HG03135 (cell line): ENCODE measurements at regions not wholly inside any gene's neighbourhood (a gene's known extent, or its start where the extent isn't known, plus 50 kb on each side); places are given as distances from the start of the nearest gene placed in this dataset.

Source experiments
- ATAC-seq: cut with Tn5 transposase; IDR thresholded peaks from one replicate; pipeline ENCODE4 v1.9.1; 2021; ENCODE audit warnings: mild to moderate bottlenecking, moderate library complexity; ENCODE audit not compliant: unreplicated experiment

- ATAC-seq: no peak
These were observed 521.5 kb downstream of the BCOR start for GRCh38 chrX:39576041-39576872.

- ATAC-seq: no peak
These were observed 520.4 kb downstream of the BCOR start for GRCh38 chrX:39577206-39577984.

- ATAC-seq: peak; percentile 85
These were observed 519.5 kb downstream of the BCOR start for GRCh38 chrX:39577985-39578869.

GRCh38 chrX:39580043-39580442 is 517.7 kb downstream of the BCOR start:
- ATAC-seq: no peak

- ATAC-seq: no peak
These were observed 516.3 kb downstream of the BCOR start for GRCh38 chrX:39581411-39581810.

- ATAC-seq: no peak
These were observed 515.7 kb downstream of the BCOR start for GRCh38 chrX:39582091-39582490.

GRCh38 chrX:39582976-39583375 is 514.8 kb downstream of the BCOR start:
- ATAC-seq: no peak

- no peak for ATAC-seq
These were observed 511.9 kb downstream of the BCOR start for GRCh38 chrX:39585808-39586207.

- ATAC-seq: no peak
These were observed 511.4 kb downstream of the BCOR start for GRCh38 chrX:39586359-39586758.

- no peak for ATAC-seq
These were observed 506.7 kb downstream of the BCOR start for GRCh38 chrX:39591099-39591498.

GRCh38 chrX:39592776-39593175 is 505.0 kb downstream of the BCOR start:
- ATAC-seq: no peak

- ATAC-seq: no peak
These were observed 501.8 kb downstream of the BCOR start for GRCh38 chrX:39595977-39596376.

- no peak for ATAC-seq
These were observed 501.3 kb downstream of the BCOR start for GRCh38 chrX:39596437-39596836.

- ATAC-seq: no peak
These were observed 498.4 kb downstream of the BCOR start for GRCh38 chrX:39599339-39599738.

GRCh38 chrX:39600222-39600621 is 497.5 kb downstream of the BCOR start:
- no peak for ATAC-seq

GRCh38 chrX:39601231-39602177 is 496.3 kb downstream of the BCOR start:
- ATAC-seq: no peak

GRCh38 chrX:39602195-39602594 is 495.6 kb downstream of the BCOR start:
- ATAC-seq: no peak

GRCh38 chrX:39603230-39603629 is 494.5 kb downstream of the BCOR start:
- no peak for ATAC-seq

GRCh38 chrX:39605183-39605582 is 492.6 kb downstream of the BCOR start:
- ATAC-seq: no peak

- no peak for ATAC-seq
These were observed 491.9 kb downstream of the BCOR start for GRCh38 chrX:39605866-39606265.
